HEK293T (cell line): ENCODE measurements at regions not wholly inside any gene's neighbourhood (a gene's known extent, or its start where the extent isn't known, plus 50 kb on each side); places are given as distances from the start of the nearest gene placed in this dataset.

Experiments used
- PKNOX1 ChIP-seq: fragments of 450-650 bp; IDR thresholded peaks from 2 replicates; pipeline ENCODE4 v1.6.1; 2016
- SP1 ChIP-seq: fragments of 450-650 bp; IDR thresholded peaks from 2 replicates; pipeline ENCODE4 v1.6.1; 2017
- SUZ12 ChIP-seq: fragments of 450-650 bp; IDR thresholded peaks from 2 replicates; pipeline ENCODE4 v1.6.1; 2016; ENCODE audit warnings: mild to moderate bottlenecking
- TARDBP ChIP-seq: fragments of 450-650 bp; IDR thresholded peaks from 2 replicates; pipeline ENCODE4 v1.6.1; 2016

DNA sequence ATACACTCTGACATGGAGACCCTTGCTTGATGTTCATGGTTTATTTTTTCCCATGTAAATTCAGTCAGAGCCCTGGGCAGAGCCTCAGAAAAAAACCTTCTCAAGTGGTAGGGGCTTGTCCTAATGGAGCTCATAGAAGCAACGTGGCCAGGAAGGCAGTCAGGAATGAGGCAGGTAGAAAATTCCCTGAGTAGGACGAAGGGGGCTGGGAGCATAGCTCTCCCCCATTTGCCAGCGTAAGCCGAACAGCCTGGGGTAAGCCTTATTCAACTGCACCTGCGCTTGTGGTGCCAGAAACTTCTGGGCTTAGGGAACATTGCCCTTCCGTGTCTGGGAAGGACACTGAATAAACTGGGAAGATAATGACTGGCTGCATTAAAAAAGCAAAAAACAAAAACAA is 238.5 kb upstream of the ROPN1 start:
- TF ChIP-seq SUZ12 (no peak), SP1 (no peak), PKNOX1 (no peak), TARDBP (no peak)
